Glomerular visceral epithelial cell (primary cell): ENCODE measurements at regions not wholly inside any gene's neighbourhood (a gene's known extent, or its start where the extent isn't known, plus 50 kb on each side); places are given as distances from the start of the nearest gene placed in this dataset.
A peak's percentile ranks its signal among the peaks of the same experiment; 100 is the strongest.

Experiments
- DNase-seq: peaks from one replicate; pipeline ENCODE4 v3.0.0-alpha.2; 2016; ENCODE audit errors: extremely low spot score

DNA sequence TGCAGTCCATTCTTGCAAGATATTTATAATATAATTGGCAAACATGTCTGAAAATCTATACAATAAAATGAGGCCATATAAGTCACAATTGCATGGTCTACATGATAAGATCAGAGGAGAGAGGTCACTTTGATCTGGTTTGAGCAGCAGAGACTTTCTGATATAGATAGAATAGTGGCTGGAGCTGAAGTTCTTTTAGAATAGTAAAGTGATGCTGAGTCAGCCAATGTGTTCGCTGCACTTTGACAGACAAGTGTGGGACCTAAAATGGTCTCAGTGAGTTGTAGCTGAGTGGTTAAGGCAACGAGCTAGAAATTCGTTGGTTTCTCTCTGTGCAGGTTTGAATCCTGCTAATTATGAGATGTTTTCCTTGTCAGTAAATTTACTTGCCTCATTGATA lies 257.0 kb upstream of the C11orf87 start:
- no peak for DNase-seq

DNA sequence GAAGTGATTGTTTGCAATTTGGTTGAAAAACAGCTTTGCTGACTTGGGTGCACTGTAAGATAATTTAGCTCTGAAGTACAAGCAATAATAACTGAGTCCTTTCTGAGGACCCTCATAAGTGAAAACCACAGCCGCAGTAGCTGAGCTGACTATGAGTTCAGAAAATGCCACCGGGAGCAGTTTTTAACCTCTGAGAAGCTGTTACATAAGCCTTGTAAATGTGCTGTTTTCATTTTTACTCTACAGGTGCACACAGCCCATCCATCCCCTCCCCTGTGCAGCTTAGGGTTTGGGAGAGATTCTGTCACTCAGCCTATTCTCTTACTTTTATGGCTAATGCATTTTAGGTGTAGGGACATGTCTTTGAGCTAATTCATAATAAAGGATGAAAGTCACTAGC lies 255.5 kb upstream of the C11orf87 start:
- DNase-seq: no peak

DNA sequence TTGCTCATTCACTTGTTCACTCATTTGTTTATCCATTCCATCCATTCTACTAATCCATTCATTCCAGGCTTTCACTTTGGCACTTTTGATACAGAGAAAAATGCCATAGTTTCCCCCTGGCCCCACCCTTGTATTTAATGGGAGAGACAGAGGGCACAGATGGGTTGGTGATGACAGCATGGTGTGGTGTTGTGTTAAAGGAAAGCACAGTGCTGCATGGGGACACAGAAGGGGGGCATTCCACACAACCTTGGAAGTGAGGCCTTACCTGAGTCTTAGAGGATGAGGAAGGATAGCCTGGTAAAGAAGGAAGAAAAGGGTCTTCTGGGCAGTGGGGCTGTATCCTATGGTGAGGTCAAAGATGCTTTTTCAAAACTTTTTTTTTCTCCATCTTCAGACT lies 248.5 kb upstream of the C11orf87 start:
- DNase-seq: no peak

DNA sequence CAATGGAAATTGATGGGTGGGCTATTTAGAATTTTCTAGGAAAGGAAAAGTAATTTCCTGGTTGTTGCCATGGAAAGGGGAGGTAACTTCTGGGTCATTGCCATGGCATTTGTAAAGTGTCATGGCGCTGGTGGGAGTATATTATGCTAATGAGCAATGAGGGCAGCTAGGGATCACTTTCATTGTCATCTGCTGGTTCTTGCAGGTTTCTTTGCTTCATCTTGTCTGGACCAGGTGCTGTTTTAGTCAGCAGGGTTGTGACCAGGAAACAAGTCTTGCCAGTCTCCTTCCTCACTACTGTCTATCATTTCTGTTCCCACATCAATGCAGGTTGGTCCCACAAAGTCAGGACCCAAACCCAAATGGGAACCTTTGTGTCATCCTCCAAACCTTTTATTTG lies 237.6 kb upstream of the C11orf87 start:
- no peak for DNase-seq

DNA sequence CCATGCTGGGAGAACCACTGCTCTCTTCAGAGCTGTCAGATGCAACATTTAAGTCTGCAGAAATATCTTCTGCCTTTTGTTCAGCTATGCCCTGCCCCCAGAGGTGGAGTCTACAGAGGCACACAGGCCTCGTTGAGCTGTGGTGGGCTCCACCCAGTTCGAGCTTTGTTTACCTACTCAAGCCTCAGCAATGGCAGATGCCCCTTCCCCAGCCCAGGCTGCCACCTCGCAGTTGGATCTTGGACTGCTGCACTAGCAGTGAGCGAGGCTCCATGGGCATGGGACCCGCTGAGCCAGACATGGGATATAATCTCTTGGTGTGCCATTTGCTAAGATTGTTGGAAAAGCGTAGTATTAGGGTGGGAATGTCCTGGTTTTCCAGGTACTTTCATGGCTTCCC lies 229.1 kb upstream of the C11orf87 start:
- no peak for DNase-seq

DNA sequence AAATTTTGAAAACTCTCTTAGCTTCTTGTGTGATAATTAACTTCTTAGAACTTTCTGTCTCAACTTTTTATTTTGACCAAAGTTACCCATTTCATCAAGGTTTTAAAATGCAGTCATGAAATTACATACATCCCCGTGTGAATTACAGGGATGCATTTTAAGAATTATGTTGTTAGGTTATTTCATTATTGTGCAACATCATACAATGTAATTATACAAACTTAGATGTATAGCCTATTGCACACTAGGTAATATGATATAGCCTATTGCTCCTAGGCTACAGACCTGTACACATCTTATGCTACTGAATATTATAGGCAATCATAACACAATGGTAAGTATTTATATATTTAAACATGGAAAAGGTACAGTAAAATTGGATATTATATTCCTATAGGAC lies 228.1 kb upstream of the C11orf87 start:
- DNase-seq: no peak

DNA sequence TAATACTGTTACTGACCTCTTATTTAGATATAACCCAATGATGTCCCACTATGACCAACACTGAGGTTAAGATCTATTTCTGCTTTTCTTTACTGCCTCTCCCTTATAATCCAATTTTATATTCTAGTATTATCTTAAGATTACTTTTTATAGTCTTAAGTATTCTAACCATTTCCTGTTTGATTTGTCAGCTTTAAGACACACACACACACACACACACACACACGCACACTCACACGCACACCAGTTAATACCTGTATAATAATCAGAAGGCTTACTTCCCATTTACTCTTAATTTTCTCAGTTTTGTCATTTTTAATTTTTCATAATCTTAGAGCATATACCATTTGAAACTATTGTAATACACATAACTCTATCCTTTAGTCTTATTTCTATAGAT lies 226.0 kb upstream of the C11orf87 start:
- no peak for DNase-seq

DNA sequence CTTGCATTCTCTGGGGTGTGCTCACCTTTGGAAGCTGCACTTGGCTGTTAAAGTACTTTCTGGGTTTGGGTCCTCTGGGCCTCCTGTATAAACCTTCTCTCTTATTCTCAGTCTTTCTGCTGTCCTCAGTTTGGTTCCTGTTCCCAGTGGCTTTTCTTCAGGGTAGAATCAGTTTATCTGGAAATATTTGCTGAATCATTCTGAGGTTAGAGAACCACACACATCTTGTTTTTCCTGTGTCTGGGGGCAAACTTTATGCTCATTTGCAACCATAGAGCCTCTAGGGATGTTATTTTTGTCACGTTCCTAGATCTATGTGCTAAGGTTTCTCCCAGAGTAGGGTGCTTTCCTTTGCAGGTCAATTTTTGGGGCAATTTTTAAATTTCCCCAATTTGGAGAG lies 224.3 kb upstream of the C11orf87 start:
- DNase-seq: peak; percentile 2

DNA sequence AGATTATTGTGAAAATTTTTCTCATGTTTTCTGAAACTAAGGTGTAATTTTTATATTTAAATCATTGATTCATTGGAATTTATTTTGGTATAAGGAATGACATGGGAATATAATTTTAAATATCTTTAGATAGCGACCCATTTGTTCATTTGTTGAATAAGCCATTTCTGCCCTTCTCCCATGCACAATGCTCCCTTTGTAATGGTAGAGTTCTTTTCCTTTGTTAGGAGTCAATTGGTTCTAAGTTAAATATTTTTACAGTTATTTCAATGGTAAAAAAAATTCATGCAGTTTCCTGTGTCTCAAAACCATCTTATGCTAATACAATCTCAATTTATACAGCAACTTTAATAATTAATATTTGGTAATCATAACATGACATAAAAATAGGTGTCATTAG lies 218.8 kb upstream of the C11orf87 start:
- no peak for DNase-seq

DNA sequence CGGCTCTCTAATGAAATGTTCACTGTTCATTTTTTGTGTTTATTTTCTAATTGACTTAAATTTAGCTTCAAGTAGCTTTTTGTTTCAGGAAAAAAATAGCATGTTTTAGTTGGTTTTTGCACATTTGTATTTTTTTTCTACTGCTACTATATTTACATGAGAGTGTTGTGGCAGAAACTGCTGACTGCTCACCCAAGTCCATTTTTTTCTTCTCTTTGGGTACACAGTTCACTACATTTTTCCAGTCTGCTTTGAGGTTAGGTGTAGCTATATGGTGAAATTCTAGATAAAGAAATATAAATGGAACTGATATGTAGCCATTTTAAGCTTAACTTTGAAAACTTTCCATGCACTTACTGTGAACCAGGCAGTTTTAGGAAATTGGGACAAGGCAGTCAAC lies 216.7 kb upstream of the C11orf87 start:
- no peak for DNase-seq

DNA sequence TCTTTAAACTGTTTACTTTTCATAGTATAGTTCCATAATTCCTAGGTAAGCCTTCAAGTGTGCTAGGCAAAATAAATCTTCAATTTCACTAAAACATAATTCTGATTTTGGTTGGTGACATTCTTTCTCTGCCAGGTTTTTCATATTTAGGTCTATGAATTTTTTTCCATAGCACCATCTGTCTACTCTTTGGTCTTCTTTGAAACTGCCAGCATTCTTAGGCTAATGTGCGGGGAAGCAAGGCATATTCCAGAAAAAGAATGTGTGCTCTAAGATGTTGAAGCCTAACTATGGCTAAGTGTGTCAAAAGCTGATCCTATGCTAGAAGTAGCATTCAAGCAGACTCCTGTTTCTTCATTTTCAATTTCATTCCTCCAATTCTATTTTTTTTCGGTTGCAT lies 213.9 kb upstream of the C11orf87 start:
- no peak for DNase-seq

DNA sequence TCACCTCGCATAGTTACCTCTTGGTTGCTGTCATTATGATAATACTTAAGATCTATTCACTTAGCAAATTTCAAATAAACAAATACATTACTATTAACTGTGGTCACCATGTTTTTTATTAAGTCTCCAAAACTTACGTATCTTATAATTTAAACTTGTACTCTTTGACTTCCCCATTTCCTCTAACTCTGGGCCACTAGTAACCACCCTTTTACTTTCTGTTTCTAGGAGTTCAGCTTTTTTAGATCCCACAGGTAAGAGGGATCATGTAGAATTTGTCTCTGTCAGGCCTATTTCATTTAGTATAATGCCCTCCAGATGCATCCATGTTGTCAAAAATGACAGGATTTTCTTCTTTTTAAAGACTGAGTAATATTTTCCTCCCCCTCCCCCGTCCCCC lies 212.4 kb upstream of the C11orf87 start:
- no peak for DNase-seq

DNA sequence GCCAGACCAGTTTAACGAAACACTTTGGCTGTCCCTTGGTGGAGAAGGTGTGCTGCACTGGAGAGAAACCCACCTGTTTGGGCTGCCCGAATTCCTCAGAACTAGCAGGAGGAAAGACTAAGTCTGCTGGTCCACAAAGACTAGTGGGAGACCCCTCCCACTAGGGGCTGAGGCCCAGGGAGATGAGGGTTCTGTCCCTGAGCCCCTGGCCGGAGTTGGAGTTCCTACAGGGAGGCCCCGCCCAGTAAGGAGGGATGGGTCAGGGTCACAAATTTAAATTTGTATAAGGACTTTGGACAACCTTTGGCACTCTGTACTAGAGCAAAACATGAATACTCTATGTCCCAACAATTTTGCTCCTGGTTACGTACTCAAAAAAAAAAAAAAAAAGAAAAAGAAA lies 200.8 kb upstream of the C11orf87 start:
- DNase-seq: no peak

DNA sequence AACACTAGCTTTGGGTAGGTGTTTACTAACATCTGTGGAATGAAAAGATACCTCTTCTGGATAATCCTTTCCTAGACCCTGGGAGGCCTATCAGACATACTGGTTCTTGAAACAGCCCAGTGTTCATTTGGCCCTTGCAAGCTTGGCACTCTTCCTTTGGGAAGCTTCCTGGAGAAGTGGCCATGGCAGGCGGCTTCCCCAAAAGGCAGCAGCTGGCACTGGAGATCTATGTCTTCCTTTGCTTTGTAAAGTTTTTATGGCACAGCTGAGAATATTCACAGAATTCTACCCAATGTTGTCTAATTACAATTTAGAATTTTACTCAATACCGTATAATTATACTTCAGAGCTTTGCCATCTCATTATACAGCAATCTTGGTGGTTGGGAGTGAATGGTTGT lies 199.2 kb upstream of the C11orf87 start:
- DNase-seq: no peak

DNA sequence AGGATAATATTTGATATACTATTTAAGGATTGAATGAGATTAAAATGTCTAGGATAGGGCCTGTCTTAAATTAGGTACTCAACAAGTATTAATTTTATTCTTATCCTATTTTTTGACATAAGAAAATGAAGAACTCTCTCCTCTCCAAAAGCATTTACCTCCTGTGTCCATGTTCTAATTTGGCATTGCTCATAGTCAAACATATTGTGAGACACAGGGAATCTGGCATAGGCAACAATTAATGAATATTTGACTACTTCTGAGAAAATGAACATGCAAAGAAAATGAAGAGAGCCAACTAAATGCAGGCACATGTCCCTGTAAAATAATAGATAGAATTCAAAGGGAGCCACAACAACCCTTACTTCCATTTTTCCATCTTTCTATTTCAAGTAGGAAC lies 198.5 kb upstream of the C11orf87 start:
- DNase-seq: no peak

DNA sequence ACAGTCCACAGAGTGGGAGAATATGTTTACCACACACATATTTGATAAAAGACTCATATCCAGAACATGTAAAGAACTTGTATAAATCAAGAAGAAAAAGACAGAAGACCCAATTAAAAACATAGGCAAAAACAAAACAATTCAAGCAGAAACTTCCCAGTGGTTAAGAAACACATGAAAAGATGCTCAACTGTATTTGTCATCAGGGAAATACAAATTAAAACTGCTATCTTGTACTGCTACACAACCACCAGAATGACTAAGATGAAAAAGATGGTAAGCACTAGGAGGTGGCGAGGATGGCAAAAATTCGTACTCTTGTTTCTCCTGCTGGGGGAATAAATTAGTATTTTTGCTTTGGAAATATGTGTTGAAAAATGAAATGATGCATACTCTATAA lies 192.3 kb upstream of the C11orf87 start:
- DNase-seq: no peak

DNA sequence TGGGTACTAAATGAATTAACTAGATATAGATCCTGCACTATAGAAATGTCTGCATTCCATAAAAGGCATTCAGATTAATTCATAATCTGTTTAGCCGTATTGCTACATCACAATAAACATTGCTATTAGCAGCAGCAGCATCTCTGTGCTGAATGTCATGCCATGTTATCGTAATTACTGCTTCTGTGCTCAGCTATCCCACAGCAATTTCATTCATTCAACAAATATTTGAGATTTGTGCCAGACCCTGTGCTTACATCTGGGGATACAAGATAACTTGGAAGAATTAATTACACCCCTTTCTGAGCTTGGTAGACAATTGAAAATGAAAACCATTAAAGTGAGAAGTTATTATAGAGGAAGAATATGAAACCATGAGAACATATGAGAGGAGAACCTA lies 185.8 kb upstream of the C11orf87 start:
- DNase-seq: no peak

DNA sequence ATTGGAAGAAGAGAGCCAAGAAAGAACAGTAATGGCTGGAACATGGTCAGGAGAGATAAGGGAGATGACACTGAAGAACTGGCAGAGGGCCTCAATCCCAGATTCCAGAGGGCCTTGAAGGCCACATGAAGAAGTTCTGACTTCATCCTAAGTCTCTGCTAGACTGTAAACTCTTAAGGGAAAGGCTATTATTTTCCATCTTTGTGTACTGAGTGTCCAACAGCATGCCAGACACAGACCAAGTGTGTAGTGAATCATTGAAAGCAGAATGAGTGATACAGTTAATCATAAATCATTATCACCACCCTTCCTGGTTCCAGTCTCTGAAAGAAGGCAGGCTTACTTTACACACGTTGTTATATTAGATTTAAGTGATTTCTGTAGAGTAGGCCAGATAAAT lies 185.3 kb upstream of the C11orf87 start:
- peak; percentile 60 for DNase-seq

DNA sequence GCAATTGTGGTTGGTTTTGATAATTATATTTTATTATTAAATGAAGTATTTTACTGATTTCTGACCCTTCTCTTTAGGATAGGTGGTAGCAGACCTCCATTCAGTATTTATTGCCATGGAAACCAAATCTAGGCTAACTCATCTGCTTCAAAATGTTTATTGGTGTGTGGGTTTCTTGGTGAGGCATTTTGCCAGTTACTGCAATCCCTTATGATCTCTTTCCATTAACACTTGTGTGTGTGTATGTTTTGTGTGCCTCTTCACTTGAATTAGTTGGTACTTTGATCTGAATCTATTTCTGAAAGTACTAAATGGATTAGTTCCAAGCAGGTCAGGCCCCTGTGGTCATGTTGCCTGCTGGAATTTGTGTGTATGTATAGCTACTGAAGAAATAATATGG lies 184.4 kb upstream of the C11orf87 start:
- peak; percentile 21 for DNase-seq

DNA sequence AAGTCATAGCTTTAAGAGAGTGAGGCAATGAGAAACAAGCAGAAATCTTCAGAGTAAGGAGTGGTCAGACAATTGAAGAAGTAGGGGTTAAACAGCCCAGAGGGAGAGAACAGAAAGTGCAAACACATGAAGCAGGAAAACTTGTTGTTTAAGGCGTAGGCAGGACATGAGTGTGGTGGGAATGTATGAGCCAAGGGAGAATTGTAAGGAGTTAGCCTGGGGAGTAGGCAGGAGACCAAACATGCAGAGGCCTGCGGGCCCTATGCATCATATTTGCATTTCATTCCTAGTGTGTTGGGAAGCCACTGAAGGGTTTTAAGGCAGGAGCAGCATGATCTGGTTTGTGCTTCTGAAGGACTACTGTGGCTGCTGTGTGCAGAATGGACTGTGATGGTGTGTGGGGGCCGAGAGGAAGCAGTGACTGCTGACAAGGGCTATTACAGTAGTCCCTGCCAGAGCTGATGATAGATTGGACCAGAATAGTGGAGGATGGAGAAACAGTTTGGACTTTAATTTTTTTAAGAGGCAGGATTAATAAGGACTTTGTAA lies 179.9 kb upstream of the C11orf87 start:
- no peak for DNase-seq

DNA sequence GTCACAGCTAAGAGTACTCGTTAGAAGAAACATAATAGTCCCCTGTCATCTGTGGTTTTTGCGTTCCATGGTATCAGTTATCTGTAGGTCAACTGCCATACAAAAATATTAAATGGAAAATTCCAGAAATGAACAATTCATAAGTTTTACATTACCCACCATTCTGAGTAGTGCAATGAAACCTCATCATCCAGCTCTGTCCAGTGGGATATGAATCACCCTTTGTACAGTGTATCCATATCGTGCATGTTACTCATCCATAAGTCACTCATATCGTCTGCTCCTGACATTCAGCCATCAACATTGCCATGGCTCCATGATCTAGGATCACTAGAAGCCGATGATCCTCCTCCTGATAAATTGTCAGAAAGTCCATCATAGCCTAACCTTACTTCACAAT lies 174.9 kb upstream of the C11orf87 start:
- DNase-seq: peak; percentile 17

DNA sequence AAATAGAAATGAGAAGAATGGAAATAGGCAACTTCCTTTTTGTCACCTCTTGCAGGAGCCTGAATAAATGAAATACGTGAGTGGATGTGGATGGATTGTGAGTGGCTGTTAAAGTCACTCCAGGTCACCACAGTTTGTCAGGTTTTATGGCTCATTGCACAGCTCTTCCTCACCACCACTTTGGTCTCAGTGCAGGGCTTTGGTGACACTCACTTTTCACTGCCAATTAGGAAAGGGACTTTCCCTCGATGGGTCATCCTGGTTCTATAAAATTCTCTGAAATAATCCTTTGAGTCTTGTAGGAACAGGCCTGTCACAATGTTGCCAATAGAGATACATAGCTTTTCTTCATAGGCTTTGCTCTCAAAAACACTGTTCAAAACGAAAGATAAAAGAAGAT lies 172.4 kb upstream of the C11orf87 start:
- DNase-seq: peak; percentile 41

DNA sequence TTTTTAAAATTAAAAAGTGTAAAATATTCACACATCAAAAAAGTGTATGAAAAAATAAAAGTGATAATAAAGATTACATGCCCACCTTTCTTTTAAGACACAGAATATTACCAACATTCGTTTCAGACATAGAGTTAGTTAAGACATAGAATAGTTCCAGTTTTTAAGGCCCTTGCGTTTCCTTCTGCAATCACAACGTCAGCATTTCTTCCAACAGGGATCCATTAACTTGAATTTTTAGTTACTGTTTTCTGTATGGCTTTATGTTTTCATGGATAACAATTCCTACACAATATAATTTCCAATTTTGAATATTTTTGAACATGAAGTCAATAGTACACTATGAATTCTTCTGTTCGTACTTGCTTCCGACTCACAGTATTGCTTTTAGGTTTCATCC lies 170.8 kb upstream of the C11orf87 start:
- no peak for DNase-seq

DNA sequence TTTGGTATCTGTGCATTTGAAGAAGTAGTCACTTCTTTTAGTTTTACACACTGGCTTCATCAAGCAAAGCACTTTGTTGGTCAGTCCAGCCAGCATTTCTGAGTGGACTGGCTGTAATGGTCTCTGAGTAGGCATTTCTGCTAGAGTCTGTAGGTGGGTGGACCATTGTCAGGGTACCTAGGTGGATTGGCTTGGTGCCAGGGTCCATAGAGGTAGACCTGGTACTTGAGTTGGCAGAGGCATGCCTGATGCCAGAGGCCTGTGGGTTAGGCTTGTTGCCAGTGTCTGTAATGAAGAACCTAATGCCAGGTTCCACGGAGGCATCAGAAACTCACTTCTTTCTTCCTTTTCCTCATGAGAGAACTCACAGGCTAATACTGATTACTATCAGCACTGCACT lies 157.9 kb upstream of the C11orf87 start:
- no peak for DNase-seq
